GM23248 (cell line): ENCODE measurements at regions not wholly inside any gene's neighbourhood (a gene's known extent, or its start where the extent isn't known, plus 50 kb on each side); places are given as distances from the start of the nearest gene placed in this dataset. TPM values are rescaled to one million over a fixed set of nuclear protein-coding genes. Genes with fewer than 3 reads are reported as not detected.

ENCODE experiments used
- DNase-seq: peaks from one replicate; pipeline ENCODE4 v3.0.0-alpha.2; 2015
- H2AFZ ChIP-seq: fragments of 200-600 bp; sonication (generic); 2 replicates; pipeline ENCODE4 v1.6.1; 2016; ENCODE audit warnings: antibody characterized with exemption
- H3F3A ChIP-seq: fragments of 200-600 bp; sonication (generic); 2 replicates; pipeline ENCODE4 v1.6.1; 2016; ENCODE audit warnings: mild to moderate bottlenecking, antibody characterized with exemption, mixed run types; ENCODE audit not compliant: insufficient read depth
- H3K27ac ChIP-seq: fragments of 200-600 bp; sonication (generic); 2 replicates; pipeline ENCODE4 v1.5.1; 2016; ENCODE audit warnings: mild to moderate bottlenecking
- H3K27me3 ChIP-seq: fragments of 200-600 bp; sonication (generic); replicated peaks from 2 replicates; pipeline ENCODE4 v1.6.1; 2016; ENCODE audit warnings: mild to moderate bottlenecking; ENCODE audit not compliant: insufficient read depth
- H3K36me3 ChIP-seq: fragments of 200-600 bp; sonication (generic); 2 replicates; pipeline ENCODE4 v1.6.1; 2016; ENCODE audit warnings: low read depth, mild to moderate bottlenecking
- H3K4me1 ChIP-seq: fragments of 200-600 bp; sonication (generic); 2 replicates; pipeline ENCODE4 v1.6.1; 2016; ENCODE audit warnings: mild to moderate bottlenecking; ENCODE audit not compliant: insufficient read depth
- H3K4me2 ChIP-seq: fragments of 200-600 bp; sonication (generic); one replicate; pipeline ENCODE4 v1.6.1; 2016; ENCODE audit warnings: mild to moderate bottlenecking; ENCODE audit not compliant: unreplicated experiment
- H3K4me3 ChIP-seq: fragments of 200-600 bp; sonication (generic); 2 replicates; pipeline ENCODE4 v1.5.1; 2016; ENCODE audit warnings: mild to moderate bottlenecking
- H3K79me2 ChIP-seq: fragments of 200-600 bp; sonication (generic); 2 replicates; pipeline ENCODE4 v1.6.1; 2016; ENCODE audit warnings: mild to moderate bottlenecking; ENCODE audit not compliant: insufficient read depth
- H3K9ac ChIP-seq: fragments of 200-600 bp; sonication (generic); 2 replicates; pipeline ENCODE4 v1.6.1; 2016; ENCODE audit warnings: mild to moderate bottlenecking
- H3K9me2 ChIP-seq: fragments of 200-600 bp; sonication (generic); 2 replicates; pipeline ENCODE4 v1.6.1; 2016; ENCODE audit warnings: mixed run types, mild to moderate bottlenecking, moderate library complexity; ENCODE audit not compliant: insufficient read depth
- H3K9me3 ChIP-seq: fragments of 200-600 bp; sonication (generic); one replicate; pipeline ENCODE4 v1.6.1; 2017; ENCODE audit warnings: low read depth
- H4K20me1 ChIP-seq: fragments of 200-600 bp; sonication (generic); 2 replicates; pipeline ENCODE4 v1.6.0; 2016; ENCODE audit not compliant: insufficient read depth
- EZH2 ChIP-seq: fragments of 200-600 bp; sonication (generic); IDR thresholded peaks from 2 replicates; pipeline ENCODE4 v1.6.1; 2018; ENCODE audit warnings: antibody characterized with exemption, mild to moderate bottlenecking; ENCODE audit not compliant: insufficient read depth, poor library complexity, severe bottlenecking
- EZH2phosphoT487 ChIP-seq: fragments of 200-600 bp; sonication (generic); IDR thresholded peaks from 2 replicates; pipeline ENCODE4 v1.6.1; 2018; ENCODE audit warnings: antibody characterized with exemption, moderate library complexity, mild to moderate bottlenecking, low read depth; ENCODE audit not compliant: insufficient read depth
- WGBS, 2 experiments: methylation state at CpG; one replicate each; pipeline ENCODE4 v1.1.6; 2015 to 2017; ENCODE audit warnings: low lambda C conversion rate in 2 of 2, low coverage in 1 of 2; ENCODE audit errors: missing lambda C conversion rate in 2 of 2; 5-methylcytosine and 5-hydroxymethylcytosine counted together
- in situ Hi-C: fragments of 300-500 bp; cut with MboI; formaldehyde crosslinking; loops from 2 replicates; pipeline ENCODE4 v1.15.0; 2020
- small RNA-seq: library from RNA; depleted of rRNA; stranded (forward); fragments of <200 nt; gene quantifications from one replicate; pipeline ENCODE3, GENCODE V24; 2014; ENCODE audit warnings: low read depth, low replicate concordance

DNA sequence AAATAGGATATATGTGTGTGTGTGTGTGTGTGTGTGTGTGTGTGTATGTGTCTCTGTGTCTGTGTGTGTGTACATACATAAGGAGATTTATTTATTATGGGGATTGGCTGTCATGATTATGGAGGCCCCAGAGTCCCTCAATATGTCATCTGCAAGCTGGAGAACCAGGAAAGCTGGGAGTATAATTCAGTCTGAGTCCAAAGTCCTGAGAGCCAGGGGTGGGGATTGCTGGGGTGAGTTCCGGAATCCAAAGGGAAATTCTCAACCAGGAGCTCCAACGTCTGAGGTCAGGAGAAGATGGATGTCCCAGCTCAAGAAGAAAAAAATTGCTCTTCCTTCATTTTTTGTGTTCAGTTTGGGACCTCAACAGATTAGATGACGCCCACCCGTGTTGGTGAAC, 50.7 kb upstream of the PLPP4 start:
- no peaks in the 10 kb centered on the region for H3F3A ChIP-seq
- H3K4me3 ChIP-seq: no peak overlapping the region
- H3K4me1 ChIP-seq: peaks cover 6% of the 10 kb centered on the region; the same call in 1 of the 2 replicates
- H3K9ac ChIP-seq: no peak overlapping the region
- H3K27me3 ChIP-seq: no peaks in the 10 kb centered on the region
- no peak for DNase-seq
- in situ Hi-C loops: no loop called here
- no peak for TF ChIP-seq EZH2phosphoT487
- TF ChIP-seq EZH2: no peak
- no peaks in the 10 kb centered on the region for H3K79me2 ChIP-seq
- H3K9me2 ChIP-seq: no peaks in the 10 kb centered on the region
- no peak overlapping the region for H2AFZ ChIP-seq
- 68 to 74% methylated on average over 4 of the region's 4 CpGs for WGBS, 2 experiments
- H4K20me1 ChIP-seq: no peaks in the 10 kb centered on the region
- no peaks in the 10 kb centered on the region for H3K9me3 ChIP-seq
- H3K4me2 ChIP-seq: no peak overlapping the region
- H3K27ac ChIP-seq: no peak overlapping the region
- H3K36me3 ChIP-seq: no peaks in the 10 kb centered on the region

Small RNAs in the stretch of these regions (small RNA-seq; reads per million reads assigned to genes)
- not detected for gene AL355298.1
